HEK293 (cell line): ENCODE measurements at regions not wholly inside any gene's neighbourhood (a gene's known extent, or its start where the extent isn't known, plus 50 kb on each side); places are given as distances from the start of the nearest gene placed in this dataset.

Experiments used
- CTCF ChIA-PET: fragments of 350-600 bp; formaldehyde crosslinking; extraction: SDS; loops from one replicate; lab custom pipeline; 2021; ENCODE audit warnings: antibody characterized with exemption; lab: Yijun Ruan, JAX
- POLR2A ChIA-PET: fragments of 300-600 bp; formaldehyde crosslinking; extraction: SDS; loops from one replicate; lab custom pipeline; 2020; ENCODE audit warnings: antibody characterized with exemption, inconsistent platforms; lab: Yijun Ruan, JAX
- H3K27ac ChIP-seq: fragments of 200-500 bp; sonication (Bioruptor generic); 2 replicates; pipeline ENCODE4 v1.5.1; 2014; ENCODE audit warnings: low read depth, low read length, control low read depth, inconsistent platforms; ENCODE audit errors: extremely low read depth
- H3K36me3 ChIP-seq, 2 experiments: fragments of 200-500 bp in 1 of 2; sonication (Bioruptor generic) in 1 of 2; 1 replicate in 1 of 2; 2 replicates in 1 of 2; pipeline ENCODE4 v1.5.1; 2014 to 2017; ENCODE audit warnings: inconsistent platforms in 2 of 2, low read length in 2 of 2; ENCODE audit not compliant: control insufficient read depth in 2 of 2, insufficient read depth in 1 of 2
- H3K4me1 ChIP-seq: fragments of 200-500 bp; sonication (Bioruptor generic); 2 replicates; pipeline ENCODE4 v1.5.1; 2014; ENCODE audit warnings: mild to moderate bottlenecking, low read length, inconsistent platforms; ENCODE audit not compliant: control insufficient read depth, insufficient read depth
- H3K4me3 ChIP-seq: 2 replicates; pipeline ENCODE4 v1.5.1; 2011; ENCODE audit warnings: low read depth, mild to moderate bottlenecking, control low read depth, low read length, moderate library complexity
- H3K9me3 ChIP-seq: fragments of 200-500 bp; sonication (Bioruptor generic); 2 replicates; pipeline ENCODE4 v1.5.1; 2014; ENCODE audit warnings: low read depth, low read length, inconsistent platforms; ENCODE audit not compliant: control insufficient read depth, insufficient read depth
- HIC1 ChIP-seq: fragments of 450-650 bp; formaldehyde crosslinking; IDR thresholded peaks from 2 replicates; pipeline ENCODE4 v1.5.1; 2016; ENCODE audit warnings: missing biosample characterization, missing genetic modification characterization
- INSM2 ChIP-seq: fragments of 450-650 bp; formaldehyde crosslinking; IDR thresholded peaks from 2 replicates; pipeline ENCODE4 v1.5.1; 2016; ENCODE audit warnings: missing biosample characterization, missing genetic modification characterization
- MZF1 ChIP-seq: fragments of 450-650 bp; formaldehyde crosslinking; IDR thresholded peaks from 2 replicates; pipeline ENCODE4 v1.5.1; 2017; ENCODE audit warnings: missing biosample characterization, missing genetic modification characterization, borderline replicate concordance
- OVOL3 ChIP-seq: fragments of 450-650 bp; formaldehyde crosslinking; IDR thresholded peaks from 2 replicates; pipeline ENCODE4 v1.5.1; 2016; ENCODE audit warnings: missing biosample characterization, missing genetic modification characterization
- PRDM6 ChIP-seq: fragments of 450-650 bp; formaldehyde crosslinking; IDR thresholded peaks from 2 replicates; pipeline ENCODE4 v1.5.1; 2017; ENCODE audit warnings: missing biosample characterization, missing genetic modification characterization
- SCRT1 ChIP-seq: fragments of 450-650 bp; formaldehyde crosslinking; IDR thresholded peaks from 2 replicates; pipeline ENCODE4 v1.5.1; 2016; ENCODE audit warnings: missing biosample characterization, missing genetic modification characterization, borderline replicate concordance
- ZNF223 ChIP-seq: fragments of 450-650 bp; formaldehyde crosslinking; IDR thresholded peaks from 2 replicates; pipeline ENCODE4 v1.5.1; 2016; ENCODE audit warnings: missing biosample characterization, missing genetic modification characterization
- ZNF24 ChIP-seq: fragments of 450-650 bp; formaldehyde crosslinking; IDR thresholded peaks from 2 replicates; pipeline ENCODE4 v1.5.1; 2016; ENCODE audit warnings: missing biosample characterization, missing genetic modification characterization
- ZNF26 ChIP-seq: fragments of 450-650 bp; formaldehyde crosslinking; IDR thresholded peaks from 2 replicates; pipeline ENCODE4 v1.5.1; 2016; ENCODE audit warnings: missing biosample characterization, missing genetic modification characterization
- ZNF335 ChIP-seq: fragments of 450-650 bp; formaldehyde crosslinking; conservative IDR thresholded peaks from 2 replicates; pipeline ENCODE4 v1.5.1; 2016; ENCODE audit warnings: missing biosample characterization, missing genetic modification characterization
- ZNF518A ChIP-seq: fragments of 450-650 bp; formaldehyde crosslinking; conservative IDR thresholded peaks from 2 replicates; pipeline ENCODE4 v1.5.1; 2016; ENCODE audit warnings: low read depth, missing biosample characterization, missing genetic modification characterization
- ZNF521 ChIP-seq: fragments of 450-650 bp; formaldehyde crosslinking; IDR thresholded peaks from 2 replicates; pipeline ENCODE4 v1.5.1; 2017; ENCODE audit warnings: missing biosample characterization, mild to moderate bottlenecking, missing genetic modification characterization
- ZNF549 ChIP-seq: fragments of 450-650 bp; IDR thresholded peaks from 2 replicates; pipeline ENCODE4 v1.5.1; 2018; ENCODE audit warnings: missing biosample characterization, missing genetic modification characterization, mild to moderate bottlenecking, inconsistent platforms, moderate library complexity
- ZNF639 ChIP-seq: fragments of 450-650 bp; formaldehyde crosslinking; IDR thresholded peaks from 2 replicates; pipeline ENCODE4 v1.5.1; 2016; ENCODE audit warnings: missing biosample characterization, missing genetic modification characterization
- ZNF692 ChIP-seq: fragments of 450-650 bp; formaldehyde crosslinking; IDR thresholded peaks from 2 replicates; pipeline ENCODE4 v1.5.1; 2016; ENCODE audit warnings: missing biosample characterization, missing genetic modification characterization
- ZNF701 ChIP-seq: fragments of 450-650 bp; formaldehyde crosslinking; IDR thresholded peaks from 2 replicates; pipeline ENCODE4 v1.5.1; 2016; ENCODE audit warnings: missing biosample characterization, missing genetic modification characterization
- ZSCAN4 ChIP-seq: fragments of 450-650 bp; formaldehyde crosslinking; IDR thresholded peaks from 2 replicates; pipeline ENCODE4 v1.5.1; 2017; ENCODE audit warnings: missing biosample characterization, missing genetic modification characterization

GRCh38 chr6:9948678-9949077, 466.2 kb downstream of the TFAP2A start:
- Histone ChIP-seq H3K36me3 (no peaks in the 10 kb centered on the region), H3K4me1 (no peaks in the 10 kb centered on the region), H3K4me3 (no peak overlapping the region), H3K9me3 (no peaks in the 10 kb centered on the region), H3K27ac (no peak overlapping the region)
- CTCF ChIA-PET: no interaction called here
- TF ChIP-seq ZSCAN4 (tag by site-specific recombination) (no peak), OVOL3 (tag by site-specific recombination) (no peak)
- POLR2A ChIA-PET: no interaction called here

GRCh38 chr6:9943986-9944385, 470.9 kb downstream of the TFAP2A start:
- H3K9me3 ChIP-seq: no peaks in the 10 kb centered on the region
- ChIA-PET CTCF (interaction anchor here (0.6 kb wide), 1 partner anchor 491 kb away, joined by 3 read pairs; no protein-coding TSS in a partner anchor), POLR2A (no interaction called here)
- TF ChIP-seq ZNF521 (tag by site-specific recombination): no peak
- no peak for TF ChIP-seq ZNF701 (tag by site-specific recombination)
- TF ChIP-seq ZNF24 (tag by site-specific recombination): no peak
- TF ChIP-seq ZNF549: no peak
- TF ChIP-seq SCRT1: no peak
- TF ChIP-seq ZNF518A (tag by site-specific recombination): no peak
- no peak for TF ChIP-seq ZNF26 (tag by site-specific recombination)
- no peak for TF ChIP-seq INSM2 (tag by site-specific recombination)
- TF ChIP-seq HIC1 (tag by site-specific recombination): no peak
- TF ChIP-seq ZNF335 (tag by site-specific recombination): no peak
- TF ChIP-seq PRDM6 (tag by site-specific recombination): no peak
- TF ChIP-seq ZNF223: no peak
- TF ChIP-seq ZNF639 (tag by site-specific recombination): no peak
- no peak for TF ChIP-seq ZNF692 (tag by site-specific recombination)
- no peak for TF ChIP-seq MZF1 (tag by site-specific recombination)
- H3K4me1 ChIP-seq: no peaks in the 10 kb centered on the region
- no peaks in the 10 kb centered on the region for H3K36me3 ChIP-seq
- H3K27ac ChIP-seq: no peak overlapping the region
- H3K4me3 ChIP-seq: no peak overlapping the region
